GM20000 (cell line): ENCODE measurements at regions not wholly inside any gene's neighbourhood (a gene's known extent, or its start where the extent isn't known, plus 50 kb on each side); places are given as distances from the start of the nearest gene placed in this dataset.

Experiments
- DNase-seq: peaks from one replicate; pipeline ENCODE4 v3.0.0; 2012; ENCODE audit warnings: low spot score
- TF ChIP-seq, protein P1 (sequence below): IDR thresholded peaks from 2 replicates; pipeline ENCODE4 v1.5.1; 2012; ENCODE audit warnings: mild to moderate bottlenecking, control low read depth; ENCODE audit errors: extremely low read depth, missing control alignments

DNA sequence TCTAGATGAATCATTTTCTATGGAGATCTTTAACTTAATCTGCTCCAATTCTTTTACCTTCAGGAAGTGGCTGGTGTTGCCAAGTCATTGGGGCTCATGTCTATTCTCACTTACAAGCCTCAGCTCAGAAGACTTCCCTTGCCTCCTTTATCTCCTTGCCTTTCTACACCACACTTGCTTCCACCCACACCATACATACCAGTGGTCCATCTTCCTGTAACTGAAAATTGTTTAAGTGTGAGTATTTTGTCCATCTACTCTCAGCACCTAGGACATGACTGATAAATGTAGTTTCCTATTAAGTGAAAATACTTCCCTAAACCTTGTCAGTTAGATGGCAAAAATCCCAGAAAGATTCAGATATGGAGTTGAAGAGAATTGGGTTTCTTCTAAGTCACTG lies 199.7 kb upstream of the CPNE8 start:
- no peak for DNase-seq
- TF ChIP-seq, protein P1, sequence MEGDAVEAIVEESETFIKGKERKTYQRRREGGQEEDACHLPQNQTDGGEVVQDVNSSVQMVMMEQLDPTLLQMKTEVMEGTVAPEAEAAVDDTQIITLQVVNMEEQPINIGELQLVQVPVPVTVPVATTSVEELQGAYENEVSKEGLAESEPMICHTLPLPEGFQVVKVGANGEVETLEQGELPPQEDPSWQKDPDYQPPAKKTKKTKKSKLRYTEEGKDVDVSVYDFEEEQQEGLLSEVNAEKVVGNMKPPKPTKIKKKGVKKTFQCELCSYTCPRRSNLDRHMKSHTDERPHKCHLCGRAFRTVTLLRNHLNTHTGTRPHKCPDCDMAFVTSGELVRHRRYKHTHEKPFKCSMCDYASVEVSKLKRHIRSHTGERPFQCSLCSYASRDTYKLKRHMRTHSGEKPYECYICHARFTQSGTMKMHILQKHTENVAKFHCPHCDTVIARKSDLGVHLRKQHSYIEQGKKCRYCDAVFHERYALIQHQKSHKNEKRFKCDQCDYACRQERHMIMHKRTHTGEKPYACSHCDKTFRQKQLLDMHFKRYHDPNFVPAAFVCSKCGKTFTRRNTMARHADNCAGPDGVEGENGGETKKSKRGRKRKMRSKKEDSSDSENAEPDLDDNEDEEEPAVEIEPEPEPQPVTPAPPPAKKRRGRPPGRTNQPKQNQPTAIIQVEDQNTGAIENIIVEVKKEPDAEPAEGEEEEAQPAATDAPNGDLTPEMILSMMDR: no peak

DNA sequence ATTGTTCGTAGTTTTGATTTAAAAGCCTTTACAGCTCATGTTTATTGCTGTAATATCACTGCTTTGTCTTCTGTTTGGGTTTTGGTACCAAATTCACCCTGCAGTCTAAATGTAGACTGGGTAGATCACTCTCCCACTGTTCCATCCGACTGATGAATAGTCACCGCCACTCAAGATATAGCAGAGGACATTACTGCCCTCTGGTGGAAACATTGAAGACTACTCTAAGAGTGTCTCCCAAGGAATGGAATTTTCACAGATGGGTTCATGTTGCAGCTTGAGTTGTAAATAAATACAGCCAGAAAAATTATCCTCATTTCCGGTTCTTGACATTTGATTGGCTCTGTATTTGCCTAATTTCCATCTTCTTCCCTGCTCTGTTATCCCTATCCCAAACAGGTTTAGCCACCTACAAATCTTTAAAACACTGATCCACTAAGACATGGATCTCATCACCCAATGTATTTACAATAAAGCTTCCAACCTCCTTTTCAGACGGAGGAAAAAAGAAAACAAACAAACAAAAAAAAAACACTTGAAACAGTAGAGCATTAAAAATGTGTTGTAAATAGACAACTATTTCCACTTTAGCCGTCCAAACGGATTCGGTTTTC lies 198.3 kb upstream of the CPNE8 start:
- TF ChIP-seq, protein P1: peak; percentile 70
- peak; percentile 66 for DNase-seq

DNA sequence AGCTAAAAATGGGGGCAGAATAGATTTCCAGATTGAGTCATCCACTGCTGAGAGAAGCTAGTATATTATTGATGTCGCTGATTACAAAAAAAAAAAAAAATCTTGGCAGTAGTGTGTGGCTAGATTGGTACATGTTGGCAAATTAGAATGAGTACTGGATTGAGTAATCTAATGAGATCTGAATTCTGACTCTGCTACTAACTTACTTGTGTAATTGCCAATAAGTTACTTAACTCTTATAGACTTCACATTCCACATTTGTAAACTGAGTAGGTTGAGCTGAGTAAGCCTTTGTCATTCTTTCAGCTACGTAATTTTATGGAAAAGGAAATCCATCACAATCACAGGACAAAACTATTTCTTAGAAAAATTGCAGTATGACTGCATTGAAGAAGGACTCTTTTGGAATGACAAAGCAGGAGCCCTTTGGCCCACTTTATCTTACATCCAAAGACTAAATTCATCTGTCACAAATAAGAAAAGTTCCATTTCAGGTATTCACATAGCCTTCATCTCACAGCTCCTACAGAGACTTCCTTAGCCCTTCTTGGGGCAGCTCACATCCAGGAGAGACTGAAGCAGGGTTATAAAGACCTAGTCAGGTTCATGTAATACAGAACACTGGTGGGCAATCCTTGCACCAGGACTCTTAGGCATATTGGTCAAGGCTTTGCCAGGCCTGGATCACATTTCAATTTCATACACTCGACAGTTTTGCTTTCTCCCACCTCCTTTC lies 197.3 kb upstream of the CPNE8 start:
- no peak for DNase-seq

DNA sequence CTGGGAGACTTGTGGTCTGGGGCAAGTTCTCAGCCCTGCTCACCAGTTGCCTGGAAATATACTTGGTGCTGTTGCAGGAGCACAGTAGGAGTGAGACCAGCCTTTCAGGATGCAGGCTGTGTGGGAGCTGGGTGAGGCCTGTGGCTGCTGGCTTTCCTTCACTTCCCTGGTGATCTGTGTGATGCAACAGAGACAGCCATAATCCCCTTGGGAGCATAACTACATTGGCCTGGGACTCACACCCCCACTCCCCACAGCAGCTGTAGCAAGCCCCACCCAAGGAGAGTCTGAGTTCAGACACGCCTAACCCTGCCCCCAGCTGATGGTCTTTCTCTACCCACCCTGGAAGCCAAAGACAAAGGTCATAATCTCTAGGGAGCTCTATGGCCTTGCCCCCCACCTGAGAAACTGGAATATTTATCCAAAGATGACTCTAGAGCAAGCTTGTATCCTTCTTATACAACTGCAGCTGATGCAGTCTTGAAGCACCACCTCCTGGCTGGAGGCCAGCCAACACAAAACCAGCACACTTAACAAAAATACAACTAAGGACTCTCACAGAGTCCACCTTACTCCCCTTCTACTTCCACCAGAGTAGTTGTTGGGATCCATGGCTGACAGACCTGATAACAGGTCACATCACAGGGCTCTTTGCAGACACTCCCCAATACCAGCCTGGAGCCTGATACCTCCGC lies 190.4 kb upstream of the CPNE8 start:
- no peak for DNase-seq
- TF ChIP-seq, protein P1: no peak

More for the DNA sequence above, 197.3 kb upstream of the CPNE8 start:
- TF ChIP-seq, protein P1: no peak

DNA sequence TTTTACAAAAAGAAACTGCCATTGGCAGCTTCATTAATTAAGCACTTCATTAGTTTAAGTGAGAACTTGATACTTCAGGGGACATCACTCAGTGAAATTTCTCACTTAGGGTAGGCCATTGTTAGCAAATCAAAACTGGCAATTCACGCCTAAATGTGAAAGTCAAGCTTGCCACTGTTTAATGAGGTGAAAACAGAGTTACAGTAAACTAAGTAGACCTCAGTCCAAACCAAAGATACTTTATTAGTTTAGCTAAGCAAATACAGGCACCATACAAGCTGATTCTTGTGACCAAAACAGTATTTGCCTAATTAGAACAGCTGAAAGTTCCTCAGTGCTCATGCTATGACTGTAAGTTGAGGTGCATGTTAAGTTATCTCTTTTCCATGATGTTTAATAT lies 176.5 kb upstream of the CPNE8 start:
- DNase-seq: no peak

DNA sequence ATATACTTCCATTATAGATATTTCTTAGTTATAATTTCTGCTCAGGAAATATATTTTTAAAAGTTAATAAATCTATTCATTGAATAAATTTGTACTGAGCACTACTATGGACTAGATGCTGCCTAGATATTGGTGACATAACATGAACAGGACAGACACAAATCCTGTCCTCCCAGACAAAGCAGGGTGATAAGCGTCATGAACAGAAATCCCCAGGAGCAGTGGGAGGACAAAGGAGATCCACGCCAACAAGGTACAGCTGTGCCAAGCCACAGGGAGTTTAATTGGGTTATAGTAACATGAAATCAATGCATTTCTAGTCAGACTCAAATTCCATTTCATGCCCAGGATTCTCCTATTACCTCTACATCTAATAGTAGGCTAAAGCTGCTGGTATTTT lies 171.8 kb upstream of the CPNE8 start:
- DNase-seq: no peak
- TF ChIP-seq, protein P1: no peak

More for the DNA sequence above, 176.5 kb upstream of the CPNE8 start:
- TF ChIP-seq, protein P1: no peak

DNA sequence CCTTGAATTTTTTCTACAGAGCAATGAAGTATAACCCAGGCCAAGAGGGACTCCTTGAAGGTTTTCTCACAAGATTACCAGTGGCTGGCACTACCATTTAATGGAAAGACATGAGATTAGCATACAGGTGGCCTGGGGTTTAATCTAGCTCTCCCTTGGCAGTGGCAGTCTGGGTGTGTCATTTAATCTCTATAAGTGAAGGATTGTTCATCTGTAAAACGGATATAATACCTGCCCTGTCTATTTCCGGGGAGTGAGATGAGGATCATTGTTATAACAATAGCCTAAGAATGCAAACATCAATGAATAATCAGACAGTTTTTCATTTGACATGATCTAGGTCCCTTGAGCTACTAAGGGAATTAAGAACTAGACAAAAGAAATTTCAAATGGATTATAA lies 168.7 kb upstream of the CPNE8 start:
- TF ChIP-seq, protein P1: no peak
- DNase-seq: no peak
